Astrocyte of the cerebellum (primary cell): ENCODE measurements at regions not wholly inside any gene's neighbourhood (a gene's known extent, or its start where the extent isn't known, plus 50 kb on each side); places are given as distances from the start of the nearest gene placed in this dataset.

ENCODE experiments used
- DNase-seq: peaks from one replicate; pipeline ENCODE4 v3.0.0-alpha.2; 2011; ENCODE audit warnings: low read depth
- H3K4me3 ChIP-seq: 2 replicates; pipeline ENCODE4 v1.5.1; 2011; ENCODE audit warnings: mild to moderate bottlenecking, low read depth, low read length, moderate library complexity
- in situ Hi-C: cut with HindIII; loops from 2 replicates; pipeline ENCODE4 v1.10.0; 2017; ENCODE audit warnings: low sequenced_read_pairs
- TF ChIP-seq, protein P1 (sequence below): IDR thresholded peaks from 2 replicates; pipeline ENCODE4 v1.5.1; 2012; ENCODE audit warnings: low read length, low read depth, moderate library complexity, mild to moderate bottlenecking; ENCODE audit errors: missing control alignments

DNA sequence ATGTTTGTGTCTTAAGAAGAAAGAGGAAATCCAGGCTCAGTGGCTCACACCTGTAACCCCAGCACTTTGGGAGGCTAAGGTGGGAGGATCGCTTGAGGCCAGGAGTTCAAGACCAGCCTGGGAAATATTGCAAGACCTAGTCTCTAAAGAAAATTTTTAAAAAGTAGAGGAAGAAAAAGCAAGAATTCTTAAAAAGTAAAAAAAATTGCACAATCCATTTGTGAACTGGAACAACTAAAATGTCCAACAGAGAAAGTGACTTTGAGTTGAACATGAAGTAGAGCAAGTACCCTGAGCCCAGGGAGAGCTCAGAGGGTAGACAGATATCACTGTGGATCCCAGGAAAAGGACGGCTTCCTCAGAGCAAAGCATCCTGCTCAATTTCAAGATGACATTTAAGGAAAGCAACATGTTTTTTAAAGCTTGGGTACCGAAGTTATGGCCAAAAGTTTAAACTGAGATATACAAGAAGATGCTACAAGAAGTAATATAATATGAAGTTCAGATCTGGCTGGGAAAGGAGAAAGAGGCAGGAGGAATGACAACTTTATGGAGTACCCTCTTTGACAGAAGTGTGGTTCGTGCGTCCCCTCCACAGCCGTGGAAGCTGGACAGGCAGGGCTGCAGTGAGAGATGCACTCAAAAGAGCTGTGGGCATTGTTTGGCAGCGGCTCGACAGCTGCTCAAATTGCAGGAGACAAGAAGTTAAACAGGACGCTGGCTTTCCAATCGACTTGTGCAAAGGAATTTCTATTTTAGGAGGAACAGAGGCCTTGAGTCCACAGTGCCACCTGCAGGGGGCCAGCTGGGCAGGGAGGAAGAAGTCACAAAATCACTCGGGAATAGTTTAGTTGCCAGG lies 201.3 kb downstream of the JCAD start:
- in situ Hi-C loops: no loop called here
- DNase-seq: no peak
- H3K4me3 ChIP-seq: no peak overlapping the region
- TF ChIP-seq, protein P1, sequence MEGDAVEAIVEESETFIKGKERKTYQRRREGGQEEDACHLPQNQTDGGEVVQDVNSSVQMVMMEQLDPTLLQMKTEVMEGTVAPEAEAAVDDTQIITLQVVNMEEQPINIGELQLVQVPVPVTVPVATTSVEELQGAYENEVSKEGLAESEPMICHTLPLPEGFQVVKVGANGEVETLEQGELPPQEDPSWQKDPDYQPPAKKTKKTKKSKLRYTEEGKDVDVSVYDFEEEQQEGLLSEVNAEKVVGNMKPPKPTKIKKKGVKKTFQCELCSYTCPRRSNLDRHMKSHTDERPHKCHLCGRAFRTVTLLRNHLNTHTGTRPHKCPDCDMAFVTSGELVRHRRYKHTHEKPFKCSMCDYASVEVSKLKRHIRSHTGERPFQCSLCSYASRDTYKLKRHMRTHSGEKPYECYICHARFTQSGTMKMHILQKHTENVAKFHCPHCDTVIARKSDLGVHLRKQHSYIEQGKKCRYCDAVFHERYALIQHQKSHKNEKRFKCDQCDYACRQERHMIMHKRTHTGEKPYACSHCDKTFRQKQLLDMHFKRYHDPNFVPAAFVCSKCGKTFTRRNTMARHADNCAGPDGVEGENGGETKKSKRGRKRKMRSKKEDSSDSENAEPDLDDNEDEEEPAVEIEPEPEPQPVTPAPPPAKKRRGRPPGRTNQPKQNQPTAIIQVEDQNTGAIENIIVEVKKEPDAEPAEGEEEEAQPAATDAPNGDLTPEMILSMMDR: peak; percentile 76

DNA sequence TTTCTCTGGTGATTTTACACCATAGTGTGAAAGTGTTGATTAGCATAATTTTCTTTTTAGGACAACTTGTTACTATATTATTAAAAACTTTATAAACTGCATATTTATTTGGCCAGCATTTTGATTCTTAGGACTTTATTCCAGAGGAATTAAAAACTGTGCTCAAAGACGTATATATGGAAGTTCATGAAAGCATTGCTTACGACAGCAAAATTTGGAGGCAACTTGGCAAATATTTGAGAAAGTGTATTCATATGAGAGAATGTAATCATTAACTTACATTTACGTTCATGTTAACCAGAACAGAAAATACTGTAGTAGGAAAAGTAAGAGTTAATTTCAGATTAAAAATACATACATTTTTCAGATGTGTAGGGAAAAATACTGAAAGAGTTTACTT lies 203.1 kb downstream of the JCAD start:
- DNase-seq: no peak
- TF ChIP-seq, protein P1: no peak
- in situ Hi-C loops: no loop called here
- H3K4me3 ChIP-seq: no peak overlapping the region

DNA sequence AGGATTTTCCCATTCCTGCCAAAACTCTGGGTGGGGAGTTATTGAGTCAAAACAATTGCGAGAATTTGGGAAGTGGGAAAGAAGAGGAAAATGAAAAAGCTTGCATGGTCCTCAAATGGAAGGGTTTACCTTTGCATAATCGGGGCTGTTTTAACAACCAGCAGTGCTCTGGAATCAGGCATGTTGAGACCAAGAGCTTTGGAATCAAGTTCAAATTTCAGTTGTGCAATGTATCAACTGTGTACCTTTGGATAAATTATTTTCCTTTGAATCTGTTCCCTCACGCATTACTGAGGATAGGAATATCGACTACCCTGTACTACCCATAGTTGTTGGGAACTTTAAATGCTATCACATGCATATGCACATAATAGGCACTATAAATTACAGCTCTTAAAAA lies 205.5 kb downstream of the JCAD start:
- in situ Hi-C loops: loop anchor here (5.0 kb wide), 1 partner anchor 52 kb away; no protein-coding TSS in a partner anchor
- TF ChIP-seq, protein P1: no peak

DNA sequence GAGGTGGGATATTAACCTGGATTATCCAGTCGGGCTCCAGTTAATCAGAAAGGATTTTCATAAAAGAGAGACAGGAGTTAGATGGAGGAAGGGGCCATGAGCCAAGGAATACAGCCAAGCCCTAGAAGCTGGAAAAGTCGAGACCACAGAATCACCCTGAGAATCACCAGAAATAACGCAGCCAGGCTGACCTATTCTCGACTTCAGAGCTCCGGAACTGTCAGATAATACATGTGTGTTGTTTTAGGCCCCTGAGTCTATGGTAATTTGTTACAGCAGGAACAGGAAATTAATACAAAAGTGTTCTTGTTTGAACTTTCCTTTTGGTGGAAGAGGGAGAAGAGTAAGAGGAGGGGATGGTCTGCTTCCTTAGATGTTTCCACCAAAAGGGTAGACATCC lies 208.1 kb downstream of the JCAD start:
- DNase-seq: no peak
- H3K4me3 ChIP-seq: no peak overlapping the region
- TF ChIP-seq, protein P1: no peak
- in situ Hi-C loops: loop anchor here (5.0 kb wide), 1 partner anchor 49 kb away; no protein-coding TSS in a partner anchor

More for the DNA sequence above, 205.5 kb downstream of the JCAD start:
- no peak for DNase-seq
- no peak overlapping the region for H3K4me3 ChIP-seq

DNA sequence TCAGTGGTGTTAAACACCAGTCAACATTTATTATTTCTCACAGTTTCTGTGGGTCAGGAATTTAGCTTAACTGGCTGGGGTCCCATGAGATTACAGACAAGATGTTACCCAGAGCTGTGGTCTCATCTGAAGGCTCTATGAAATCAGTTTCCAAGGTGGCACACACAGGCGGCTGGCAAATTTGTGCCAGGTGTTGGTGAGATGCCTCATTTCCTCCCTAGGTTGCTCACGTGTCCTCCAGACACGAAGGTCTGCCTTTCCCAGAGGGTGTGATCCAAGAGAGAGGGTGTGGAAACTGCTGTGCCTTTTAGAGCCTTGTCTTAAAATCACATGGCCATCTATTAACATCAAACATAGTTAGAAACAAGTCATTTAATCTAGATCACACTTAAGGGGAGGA lies 209.0 kb downstream of the JCAD start:
- DNase-seq: no peak
- TF ChIP-seq, protein P1: no peak

DNA sequence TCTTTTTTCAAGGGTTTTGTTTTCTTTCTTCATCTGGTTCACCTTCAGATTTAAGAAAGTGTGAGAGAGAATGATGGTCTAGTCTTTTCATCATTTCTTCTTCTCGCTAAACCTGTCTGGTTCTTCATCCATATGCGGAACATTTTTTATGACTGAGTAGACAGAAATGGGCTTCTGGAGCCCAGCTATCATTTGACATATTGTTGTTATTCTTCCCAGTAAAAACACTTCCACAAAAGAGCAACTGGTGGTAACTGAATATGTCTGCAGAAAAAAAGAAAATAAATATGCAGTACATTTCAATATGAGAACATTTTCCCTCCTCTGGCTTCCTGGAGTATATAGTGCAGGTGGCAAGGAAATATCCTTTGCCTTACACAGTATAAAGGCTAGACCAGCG lies 209.5 kb downstream of the JCAD start:
- no peak for DNase-seq
- in situ Hi-C loops: loop anchor here (5.0 kb wide), 1 partner anchor 48 kb away; no protein-coding TSS in a partner anchor
- TF ChIP-seq, protein P1: no peak
- no peak overlapping the region for H3K4me3 ChIP-seq

More for the DNA sequence above, 209.0 kb downstream of the JCAD start:
- in situ Hi-C loops: loop anchor here (5.0 kb wide), 1 partner anchor 48 kb away; no protein-coding TSS in a partner anchor
- no peak overlapping the region for H3K4me3 ChIP-seq
